Prostate gland (tissue), 2 donors: ENCODE measurements at regions not wholly inside any gene's neighbourhood (a gene's known extent, or its start where the extent isn't known, plus 50 kb on each side); places are given as distances from the start of the nearest gene placed in this dataset.
"Not testable (repeated sequence)": the region's sequence is repeated elsewhere in the genome, so short reads cannot be mapped to it uniquely, and the experiment has no call there.

ENCODE experiments used
- DNase-seq: peaks from one replicate; pipeline ENCODE4 v3.0.0-alpha.2; 2019; ENCODE audit warnings: low spot score
- H3K27ac ChIP-seq, 2 donors: fragments of 200-600 bp; sonication (generic); 2 replicates each; pipeline ENCODE4 v1.5.1; 2017 to 2019
- H3K27me3 ChIP-seq: fragments of 200-600 bp; sonication (generic); replicated peaks from 2 replicates; pipeline ENCODE4 v1.5.1; 2019; ENCODE audit not compliant: insufficient read depth
- H3K36me3 ChIP-seq, 2 donors: fragments of 200-600 bp; sonication (generic); 1 replicate in 1 of 2; 2 replicates in 1 of 2; pipeline versions ENCODE4 v1.5.1 to v1.8.1; 2017 to 2019
- H3K4me1 ChIP-seq: fragments of 200-600 bp; sonication (generic); replicated peaks from 2 replicates; pipeline ENCODE4 v1.5.1; 2019
- H3K4me3 ChIP-seq, 2 donors: fragments of 200-600 bp; sonication (generic); 2 replicates each; pipeline ENCODE4 v1.5.1; 2017 to 2019
- H3K9me3 ChIP-seq: fragments of 200-600 bp; sonication (generic); 2 replicates; pipeline ENCODE4 v1.5.1; 2017
- POLR2A ChIP-seq: fragments of 450-650 bp; IDR thresholded peaks from one replicate; pipeline ENCODE4 v1.6.1; 2016; ENCODE audit warnings: antibody characterized with exemption, mild to moderate bottlenecking
- POLR2AphosphoS5 ChIP-seq: sonication (generic); formaldehyde crosslinking; IDR thresholded peaks from one replicate; pipeline ENCODE4 v1.6.1; 2017; ENCODE audit warnings: antibody characterized with exemption
- WGBS: methylation state at CpG from one replicate; pipeline ENCODE4 v1.1.5; 2018; 5-methylcytosine and 5-hydroxymethylcytosine counted together
- intact Hi-C: fragments of 100-400 bp; cut with DNase I; formaldehyde crosslinking; loops from one replicate; pipeline ENCODE4 v1.14.2; 2022
- TF ChIP-seq, protein P1 (sequence below), 4 experiments: fragments of 200-600 bp in 2 of 4; fragments of 450-650 bp in 2 of 4; sonication (generic) in 2 of 4; IDR thresholded peaks; 1 replicate in 3 of 4; 2 replicates in 1 of 4; pipeline ENCODE4 v1.5.1; 2016 to 2019; ENCODE audit warnings: antibody characterized with exemption in 4 of 4, mild to moderate bottlenecking in 2 of 4, moderate library complexity in 2 of 4

DNA sequence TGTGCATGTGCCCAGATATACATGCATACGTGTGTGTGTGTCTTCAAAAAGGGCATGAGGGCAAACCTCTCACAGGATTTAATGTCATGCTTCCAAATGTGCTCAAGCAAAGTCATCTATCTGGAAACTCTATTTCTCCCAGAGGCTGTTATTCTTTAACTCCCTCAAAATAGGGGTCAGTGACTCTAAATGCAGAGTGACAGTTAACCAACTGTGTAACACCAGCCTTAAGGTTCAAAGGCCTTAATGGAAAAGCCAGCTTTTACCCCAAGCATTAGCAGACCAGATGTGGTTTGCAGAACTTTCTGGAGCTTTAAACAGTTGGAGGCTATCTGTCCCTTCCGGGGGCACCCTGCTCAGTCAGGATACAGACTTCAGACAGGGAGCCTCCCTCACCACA, 70.4 kb upstream of the SLC7A14 start:
- Histone ChIP-seq H3K36me3 (no peaks in the 10 kb centered on the region), H3K9me3 (no peaks in the 10 kb centered on the region), H3K4me3 (no peak overlapping the region), H3K27me3 (peaks cover 2% of the 10 kb centered on the region), H3K4me1 (no peaks in the 10 kb centered on the region), H3K27ac (no peak overlapping the region)
- 90% methylated on average over 2 of the region's 2 CpGs for WGBS
- no peak for TF ChIP-seq POLR2A
- TF ChIP-seq POLR2AphosphoS5: no peak
- TF ChIP-seq, protein P1, sequence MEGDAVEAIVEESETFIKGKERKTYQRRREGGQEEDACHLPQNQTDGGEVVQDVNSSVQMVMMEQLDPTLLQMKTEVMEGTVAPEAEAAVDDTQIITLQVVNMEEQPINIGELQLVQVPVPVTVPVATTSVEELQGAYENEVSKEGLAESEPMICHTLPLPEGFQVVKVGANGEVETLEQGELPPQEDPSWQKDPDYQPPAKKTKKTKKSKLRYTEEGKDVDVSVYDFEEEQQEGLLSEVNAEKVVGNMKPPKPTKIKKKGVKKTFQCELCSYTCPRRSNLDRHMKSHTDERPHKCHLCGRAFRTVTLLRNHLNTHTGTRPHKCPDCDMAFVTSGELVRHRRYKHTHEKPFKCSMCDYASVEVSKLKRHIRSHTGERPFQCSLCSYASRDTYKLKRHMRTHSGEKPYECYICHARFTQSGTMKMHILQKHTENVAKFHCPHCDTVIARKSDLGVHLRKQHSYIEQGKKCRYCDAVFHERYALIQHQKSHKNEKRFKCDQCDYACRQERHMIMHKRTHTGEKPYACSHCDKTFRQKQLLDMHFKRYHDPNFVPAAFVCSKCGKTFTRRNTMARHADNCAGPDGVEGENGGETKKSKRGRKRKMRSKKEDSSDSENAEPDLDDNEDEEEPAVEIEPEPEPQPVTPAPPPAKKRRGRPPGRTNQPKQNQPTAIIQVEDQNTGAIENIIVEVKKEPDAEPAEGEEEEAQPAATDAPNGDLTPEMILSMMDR (IDR thresholded peaks at IDR 0.05): no peak
- no peak for DNase-seq
- intact Hi-C loops: no loop called here

DNA sequence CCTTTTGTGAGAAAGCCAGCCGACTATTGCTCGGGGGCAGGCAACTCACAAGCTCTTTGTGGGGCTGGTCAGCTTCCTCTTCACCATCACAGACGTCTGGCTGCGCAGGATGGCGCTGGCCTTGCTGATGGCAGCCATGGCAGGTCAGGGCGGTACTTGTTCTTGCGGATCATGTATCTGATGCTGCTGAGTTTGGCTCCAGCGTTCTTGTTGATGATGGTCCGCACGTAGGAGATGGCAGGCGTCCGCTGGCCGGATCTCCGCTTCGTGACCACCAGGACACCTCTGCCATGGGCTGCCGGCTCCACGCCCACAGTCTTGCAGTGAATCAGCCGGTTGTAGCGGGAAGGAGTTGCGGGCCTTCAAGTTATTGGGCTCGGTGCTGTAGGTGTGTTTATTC, 67.9 kb upstream of the SLC7A14 start:
- intact Hi-C loops: no loop called here
- Histone ChIP-seq H3K4me3 (no peak overlapping the region), H3K36me3 (no peaks in the 10 kb centered on the region), H3K27ac (no peak overlapping the region), H3K4me1 (no peaks in the 10 kb centered on the region), H3K9me3 (no peaks in the 10 kb centered on the region), H3K27me3 (peaks cover 2% of the 10 kb centered on the region)
- no peak for TF ChIP-seq POLR2A
- TF ChIP-seq, protein P1 (IDR thresholded peaks at IDR 0.05): no peak
- TF ChIP-seq POLR2AphosphoS5: no peak
- 94% methylated on average over 21 of the region's 21 CpGs for WGBS
- DNase-seq: no peak

DNA sequence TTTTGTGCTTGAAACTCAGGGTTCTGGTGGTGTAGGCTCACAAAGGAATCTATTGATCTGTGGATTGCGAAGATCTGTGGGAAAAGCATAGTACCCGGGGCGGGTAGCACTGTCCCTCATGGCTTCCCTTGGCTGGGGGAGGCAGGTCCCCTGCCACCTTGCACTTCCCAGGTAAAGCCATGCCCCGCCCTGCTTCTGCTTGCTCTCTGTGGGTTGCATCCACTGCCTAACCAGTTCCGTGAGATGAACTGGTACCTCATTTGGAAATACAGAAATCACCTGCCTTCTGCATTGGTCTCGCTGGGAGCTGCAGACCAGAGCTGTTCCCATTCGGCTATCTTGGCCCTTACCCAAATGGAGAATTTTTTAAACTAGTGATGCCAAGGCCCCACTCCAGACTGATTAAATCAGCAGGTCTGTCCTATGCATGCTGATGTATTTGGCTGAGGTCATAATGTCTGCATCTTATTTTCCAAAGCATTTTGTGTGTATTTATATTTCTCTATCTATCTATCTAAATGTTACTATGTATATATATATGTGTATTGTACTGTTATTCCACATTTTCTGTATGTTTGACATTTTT, 65.5 kb upstream of the SLC7A14 start:
- Histone ChIP-seq H3K4me1 (no peaks in the 10 kb centered on the region), H3K4me3 (no peak overlapping the region), H3K9me3 (no peaks in the 10 kb centered on the region), H3K27me3 (peaks cover 2% of the 10 kb centered on the region), H3K36me3 (no peaks in the 10 kb centered on the region), H3K27ac (no peak overlapping the region)
- intact Hi-C loops: no loop called here
- TF ChIP-seq POLR2A (no peak), POLR2AphosphoS5 (no peak)
- TF ChIP-seq, protein P1 (IDR thresholded peaks at IDR 0.05): no peak
- DNase-seq: no peak
- WGBS: 60% methylated on average over 7 of the region's 7 CpGs

DNA sequence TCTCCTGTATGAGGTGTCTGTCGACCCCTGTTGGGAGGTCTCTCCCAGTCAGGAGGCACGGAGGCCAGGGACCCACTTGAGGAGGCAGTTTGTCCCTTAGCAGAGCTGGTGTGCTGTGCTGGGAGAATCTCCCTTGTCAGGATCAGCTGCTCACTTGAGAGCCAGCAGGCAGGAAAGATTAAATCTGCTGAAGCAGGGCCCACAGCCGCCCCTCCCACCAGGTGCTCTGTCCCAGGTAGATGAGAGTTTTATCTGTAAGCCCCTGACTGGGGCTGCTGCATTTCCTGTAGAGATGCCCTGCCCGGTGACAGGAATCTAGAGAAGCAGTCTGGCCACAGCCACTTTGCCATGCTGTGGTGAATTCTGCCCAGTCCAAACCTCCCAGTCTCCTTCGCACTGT, 64.7 kb upstream of the SLC7A14 start:
- H3K4me1 ChIP-seq, H3K27me3 ChIP-seq, H3K4me3 ChIP-seq, DNase-seq, intact Hi-C loops, H3K27ac ChIP-seq, H3K9me3 ChIP-seq, H3K36me3 ChIP-seq: not testable (repeated sequence)
- 73% methylated on average over 5 of the region's 5 CpGs for WGBS

DNA sequence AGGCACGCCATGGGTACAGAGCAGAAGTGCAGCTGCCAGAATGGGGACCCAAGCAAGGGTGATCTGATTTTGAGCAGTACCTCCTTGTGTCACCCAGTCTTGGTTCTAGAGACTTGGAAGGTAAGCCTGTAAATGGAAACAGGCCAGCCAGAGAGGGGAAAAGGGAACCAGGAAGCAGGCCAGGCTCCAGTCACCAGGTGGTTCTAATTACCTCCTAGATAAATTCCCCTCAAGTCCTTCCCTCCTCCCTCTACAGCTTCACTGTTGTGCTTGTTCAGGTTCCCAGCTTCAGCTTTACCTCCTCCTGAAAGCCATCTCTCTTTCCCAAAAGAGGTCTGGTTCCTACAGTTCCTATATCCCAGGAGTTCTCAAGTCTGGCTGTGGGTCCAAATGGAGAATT, 58.8 kb upstream of the SLC7A14 start:
- H3K36me3 ChIP-seq: no peaks in the 10 kb centered on the region
- H3K4me3 ChIP-seq: no peak overlapping the region
- no peaks in the 10 kb centered on the region for H3K4me1 ChIP-seq
- DNase-seq: no peak
- no peaks in the 10 kb centered on the region for H3K9me3 ChIP-seq
- H3K27ac ChIP-seq: no peak overlapping the region
- TF ChIP-seq, protein P1 (IDR thresholded peaks at IDR 0.05): no peak
- TF ChIP-seq POLR2A: no peak
- no peak for TF ChIP-seq POLR2AphosphoS5
- intact Hi-C loops: no loop called here
- no peaks in the 10 kb centered on the region for H3K27me3 ChIP-seq
- 68% methylated on average over 1 of the region's 1 CpG for WGBS
